ENCODE measurements at regions not wholly inside any gene's neighbourhood (a gene's known extent, or its start where the extent isn't known, plus 50 kb on each side); places are given as distances from the start of the nearest gene placed in this dataset.

DNA sequence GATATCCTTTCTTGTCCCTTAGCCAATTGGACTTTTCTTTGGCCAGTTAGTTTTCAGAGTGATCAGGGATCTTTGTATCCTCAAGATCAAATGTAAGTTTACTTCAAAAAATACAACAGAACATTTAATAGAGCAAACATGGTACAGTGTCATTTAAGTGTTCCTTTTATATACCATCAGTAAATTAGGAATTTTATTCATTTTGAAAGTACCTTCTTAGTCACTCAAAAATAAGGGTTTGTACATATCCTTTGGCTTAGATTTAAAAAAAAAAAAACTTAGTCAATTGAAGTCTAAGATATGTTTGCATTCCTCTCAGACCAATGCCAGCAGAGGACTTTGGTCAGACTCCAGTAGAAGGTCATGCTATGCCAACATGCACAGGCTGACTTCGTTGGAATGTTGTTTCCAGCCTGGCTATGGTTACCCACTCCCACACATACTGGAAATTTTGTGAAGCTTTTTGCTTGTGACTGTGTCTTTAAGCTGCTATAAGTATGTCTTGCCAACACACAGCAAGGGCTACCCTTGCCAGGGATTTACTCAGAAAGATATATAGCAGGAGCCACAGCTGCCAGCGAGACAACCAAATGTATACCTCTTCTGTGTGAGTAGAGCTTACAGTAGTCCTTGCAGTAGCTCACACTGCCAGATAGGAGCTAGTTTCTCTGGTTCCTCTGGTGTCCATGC is 81.5 kb upstream of the LRIF1 start:
- Mint-ChIP-seq H3K36me3 (ENCODE audit: low read depth) (no peaks in the 10 kb centered on the region), H3K27ac (no peak overlapping the region), H3K4me3 (no peak overlapping the region), H3K27me3 (ENCODE audit: low read depth, poor library complexity) (peaks cover 5% of the 10 kb centered on the region), H3K9me3 (peaks cover 20% of the 10 kb centered on the region), H3K4me1 (no peaks in the 10 kb centered on the region)
- TF ChIP-seq, protein P1, sequence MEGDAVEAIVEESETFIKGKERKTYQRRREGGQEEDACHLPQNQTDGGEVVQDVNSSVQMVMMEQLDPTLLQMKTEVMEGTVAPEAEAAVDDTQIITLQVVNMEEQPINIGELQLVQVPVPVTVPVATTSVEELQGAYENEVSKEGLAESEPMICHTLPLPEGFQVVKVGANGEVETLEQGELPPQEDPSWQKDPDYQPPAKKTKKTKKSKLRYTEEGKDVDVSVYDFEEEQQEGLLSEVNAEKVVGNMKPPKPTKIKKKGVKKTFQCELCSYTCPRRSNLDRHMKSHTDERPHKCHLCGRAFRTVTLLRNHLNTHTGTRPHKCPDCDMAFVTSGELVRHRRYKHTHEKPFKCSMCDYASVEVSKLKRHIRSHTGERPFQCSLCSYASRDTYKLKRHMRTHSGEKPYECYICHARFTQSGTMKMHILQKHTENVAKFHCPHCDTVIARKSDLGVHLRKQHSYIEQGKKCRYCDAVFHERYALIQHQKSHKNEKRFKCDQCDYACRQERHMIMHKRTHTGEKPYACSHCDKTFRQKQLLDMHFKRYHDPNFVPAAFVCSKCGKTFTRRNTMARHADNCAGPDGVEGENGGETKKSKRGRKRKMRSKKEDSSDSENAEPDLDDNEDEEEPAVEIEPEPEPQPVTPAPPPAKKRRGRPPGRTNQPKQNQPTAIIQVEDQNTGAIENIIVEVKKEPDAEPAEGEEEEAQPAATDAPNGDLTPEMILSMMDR (IDR thresholded peaks at IDR 0.05), result no peak
- DNase-seq, result no peak

DNA sequence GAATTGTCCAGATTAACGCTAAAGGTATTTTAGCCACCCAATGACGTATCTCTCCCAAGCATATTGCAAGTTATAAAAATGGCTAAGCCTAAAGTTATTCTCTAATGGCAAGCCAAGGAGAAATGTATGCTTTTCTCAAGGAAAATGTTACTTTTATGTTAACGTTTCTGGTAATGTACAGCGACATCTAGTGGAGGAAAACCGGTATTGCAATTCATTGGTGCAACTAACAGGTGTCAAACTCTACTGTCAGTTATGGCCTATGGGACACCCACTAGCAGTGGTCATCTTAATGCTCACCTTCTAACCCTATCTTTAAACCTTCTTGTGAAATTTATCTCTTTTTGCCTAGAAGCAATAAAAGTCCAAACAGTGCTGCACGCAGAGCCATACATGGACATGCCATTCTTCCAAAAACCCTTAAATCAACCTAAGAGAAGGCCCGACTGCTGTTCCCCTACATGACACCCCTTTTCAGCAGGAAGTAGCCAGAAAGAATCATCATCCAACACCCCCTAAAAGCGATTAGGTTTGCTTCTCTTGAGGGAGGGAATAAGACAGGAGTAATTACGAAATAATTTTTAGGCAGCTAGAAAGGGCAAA is 68.7 kb upstream of the LRIF1 start:
- Mint-ChIP-seq H3K9me3 (peaks cover 27% of the 10 kb centered on the region), H3K4me1 (no peaks in the 10 kb centered on the region), H3K27ac (no peak overlapping the region), H3K36me3 (ENCODE audit: low read depth) (no peaks in the 10 kb centered on the region), H3K4me3 (no peak overlapping the region), H3K27me3 (ENCODE audit: low read depth, poor library complexity) (peaks cover 13% of the 10 kb centered on the region)
- peak; percentile 34 for DNase-seq
- TF ChIP-seq, protein P1 (IDR thresholded peaks at IDR 0.05), result peak; percentile 94

GRCh38 chr1:111030590-111030989 is 66.9 kb upstream of the LRIF1 start:
- H3K36me3 Mint-ChIP-seq (ENCODE audit: low read depth), result no peaks in the 10 kb centered on the region
- no peak overlapping the region for H3K27ac Mint-ChIP-seq
- DNase-seq, result peak; percentile 33
- H3K27me3 Mint-ChIP-seq (ENCODE audit: low read depth, poor library complexity), result peaks cover 5% of the 10 kb centered on the region
- no peaks in the 10 kb centered on the region for H3K4me1 Mint-ChIP-seq
- H3K9me3 Mint-ChIP-seq, result peaks cover 11% of the 10 kb centered on the region
- no peak overlapping the region for H3K4me3 Mint-ChIP-seq
- TF ChIP-seq, protein P1 (IDR thresholded peaks at IDR 0.05), result peak; percentile 60

GRCh38 chr1:111025109-111025508 is 61.4 kb upstream of the LRIF1 start:
- H3K36me3 Mint-ChIP-seq (ENCODE audit: low read depth), result no peaks in the 10 kb centered on the region
- TF ChIP-seq, protein P1 (IDR thresholded peaks at IDR 0.05), result no peak
- DNase-seq, result no peak
- no peaks in the 10 kb centered on the region for H3K4me1 Mint-ChIP-seq
- H3K4me3 Mint-ChIP-seq, result no peak overlapping the region
- H3K27me3 Mint-ChIP-seq (ENCODE audit: low read depth, poor library complexity), result peaks cover 18% of the 10 kb centered on the region
- no peak overlapping the region for H3K27ac Mint-ChIP-seq
- H3K9me3 Mint-ChIP-seq, result peaks cover 5% of the 10 kb centered on the region

DNA sequence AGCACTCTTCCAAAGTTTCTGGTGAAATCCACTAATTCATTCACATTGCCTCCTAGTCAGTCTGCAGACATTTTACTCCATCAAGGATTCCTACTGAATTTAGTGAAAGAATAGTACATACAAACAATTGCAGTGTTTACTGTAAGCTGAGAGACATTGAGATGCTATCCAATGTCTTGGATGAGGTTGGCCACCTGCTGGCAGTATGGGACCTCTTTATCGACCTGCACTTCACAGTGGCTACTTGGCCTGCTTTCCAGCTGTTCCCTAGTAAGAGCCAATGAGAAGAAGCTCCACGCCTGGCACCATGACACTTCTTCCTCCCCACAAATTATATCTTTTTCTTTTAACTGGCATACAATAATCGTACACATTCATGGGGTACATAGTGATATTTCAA is 51.5 kb upstream of the LRIF1 start:
- no peak for DNase-seq
- peaks cover 8% of the 10 kb centered on the region for H3K27me3 Mint-ChIP-seq (ENCODE audit: low read depth, poor library complexity)
- H3K36me3 Mint-ChIP-seq (ENCODE audit: low read depth), result no peaks in the 10 kb centered on the region
- no peak overlapping the region for H3K27ac Mint-ChIP-seq
- no peaks in the 10 kb centered on the region for H3K4me1 Mint-ChIP-seq
- peaks cover 38% of the 10 kb centered on the region for H3K9me3 Mint-ChIP-seq
- TF ChIP-seq, protein P1 (IDR thresholded peaks at IDR 0.05), result no peak
- no peak overlapping the region for H3K4me3 Mint-ChIP-seq

Measured in nephron progenitor cell (in vitro differentiated cells).